SK-N-SH treated with all-trans-retinoic acid at 6 μM for 48 hours (cell line): ENCODE measurements at regions not wholly inside any gene's neighbourhood (a gene's known extent, or its start where the extent isn't known, plus 50 kb on each side); places are given as distances from the start of the nearest gene placed in this dataset.

Experiments
- PATZ1 ChIP-seq: fragments of 250-450 bp; sonication (Bioruptor Pico); IDR thresholded peaks from 2 replicates; pipeline ENCODE4 v1.8.0; 2020; ENCODE audit warnings: mild to moderate bottlenecking, moderate library complexity, borderline replicate concordance
- TOX ChIP-seq: fragments of 250-450 bp; sonication (Bioruptor Pico); IDR thresholded peaks from 2 replicates; pipeline ENCODE4 v1.8.0; 2021; ENCODE audit warnings: mild to moderate bottlenecking, moderate library complexity, borderline replicate concordance

GRCh38 chr12:24530689-24531088, 418.2 kb downstream of the BCAT1 start:
- TF ChIP-seq PATZ1 (CRISPR knock-in tag) (no peak), TOX (CRISPR knock-in tag) (no peak)
